Gastroesophageal sphincter (tissue), 4 donors: ENCODE measurements at regions not wholly inside any gene's neighbourhood (a gene's known extent, or its start where the extent isn't known, plus 50 kb on each side); places are given as distances from the start of the nearest gene placed in this dataset.

Source experiments
- ATAC-seq: fragments of 150-250 bp; one replicate; pipeline ENCODE4 v1.9.1; 2016; ENCODE audit warnings: mild to moderate bottlenecking, moderate library complexity
- H3K27ac ChIP-seq, 4 donors: fragments of 200-600 bp; sonication (generic) in 3 of 4; 1 replicate in 3 of 4; 2 replicates in 1 of 4; pipeline ENCODE4 v1.5.1; 2016 to 2019
- H3K27me3 ChIP-seq: fragments of 200-600 bp; sonication (generic); one replicate; pipeline ENCODE4 v1.5.1; 2019
- H3K36me3 ChIP-seq, 2 donors: fragments of 200-600 bp; sonication (generic); one replicate each; pipeline ENCODE4 v1.5.1; 2019; ENCODE audit warnings: control low read depth in 1 of 2
- H3K4me1 ChIP-seq, 3 donors: fragments of 200-600 bp; sonication (generic); 1 replicate in 2 of 3; 2 replicates in 1 of 3; pipeline ENCODE4 v1.5.1; 2016 to 2019; ENCODE audit warnings: control low read depth in 2 of 3
- H3K4me3 ChIP-seq, 2 donors: fragments of 200-600 bp; sonication (generic); one replicate each; pipeline ENCODE4 v1.5.1; 2019; ENCODE audit warnings: mild to moderate bottlenecking in 1 of 2, moderate library complexity in 1 of 2
- H3K9me3 ChIP-seq, 3 donors: fragments of 200-600 bp; sonication (generic); one replicate each; pipeline ENCODE4 v1.5.1; 2017 to 2019; ENCODE audit warnings: control low read depth in 2 of 3
- EP300 ChIP-seq: sonication (generic); formaldehyde crosslinking; IDR thresholded peaks from one replicate; pipeline ENCODE4 v1.6.1; 2017; ENCODE audit warnings: antibody characterized with exemption, mild to moderate bottlenecking
- POLR2A ChIP-seq, 2 donors: fragments of 450-650 bp; IDR thresholded peaks; one replicate each; pipeline ENCODE4 v1.6.1; 2017; ENCODE audit warnings: antibody characterized with exemption in 2 of 2, mild to moderate bottlenecking in 2 of 2, moderate library complexity in 1 of 2
- POLR2AphosphoS5 ChIP-seq: sonication (generic); formaldehyde crosslinking; IDR thresholded peaks from one replicate; pipeline ENCODE4 v1.6.1; 2017; ENCODE audit warnings: antibody characterized with exemption
- WGBS, 2 donors: methylation state at CpG; one replicate each; pipeline ENCODE4 v1.1.5; 2018; ENCODE audit warnings: low coverage in 1 of 2; 5-methylcytosine and 5-hydroxymethylcytosine counted together
- TF ChIP-seq, protein P1 (sequence below), 4 experiments: fragments of 200-600 bp in 2 of 4; fragments of 450-650 bp in 2 of 4; sonication (generic) in 1 of 4; IDR thresholded peaks; one replicate each; pipeline ENCODE4 v1.5.1; 2017 to 2019; ENCODE audit warnings: antibody characterized with exemption in 4 of 4, mild to moderate bottlenecking in 2 of 4, moderate library complexity in 2 of 4

- H3K27ac ChIP-seq: no peak overlapping the region
- H3K36me3 ChIP-seq: no peaks in the 10 kb centered on the region
- WGBS, 2 donors: 0% methylated on average over 1 of the region's 1 CpG
- no peaks in the 10 kb centered on the region for H3K4me1 ChIP-seq
- no peaks in the 10 kb centered on the region for H3K9me3 ChIP-seq
- TF ChIP-seq POLR2AphosphoS5: no peak
- TF ChIP-seq POLR2A (IDR thresholded peaks at IDR 0.05): no peak
- TF ChIP-seq, protein P1, sequence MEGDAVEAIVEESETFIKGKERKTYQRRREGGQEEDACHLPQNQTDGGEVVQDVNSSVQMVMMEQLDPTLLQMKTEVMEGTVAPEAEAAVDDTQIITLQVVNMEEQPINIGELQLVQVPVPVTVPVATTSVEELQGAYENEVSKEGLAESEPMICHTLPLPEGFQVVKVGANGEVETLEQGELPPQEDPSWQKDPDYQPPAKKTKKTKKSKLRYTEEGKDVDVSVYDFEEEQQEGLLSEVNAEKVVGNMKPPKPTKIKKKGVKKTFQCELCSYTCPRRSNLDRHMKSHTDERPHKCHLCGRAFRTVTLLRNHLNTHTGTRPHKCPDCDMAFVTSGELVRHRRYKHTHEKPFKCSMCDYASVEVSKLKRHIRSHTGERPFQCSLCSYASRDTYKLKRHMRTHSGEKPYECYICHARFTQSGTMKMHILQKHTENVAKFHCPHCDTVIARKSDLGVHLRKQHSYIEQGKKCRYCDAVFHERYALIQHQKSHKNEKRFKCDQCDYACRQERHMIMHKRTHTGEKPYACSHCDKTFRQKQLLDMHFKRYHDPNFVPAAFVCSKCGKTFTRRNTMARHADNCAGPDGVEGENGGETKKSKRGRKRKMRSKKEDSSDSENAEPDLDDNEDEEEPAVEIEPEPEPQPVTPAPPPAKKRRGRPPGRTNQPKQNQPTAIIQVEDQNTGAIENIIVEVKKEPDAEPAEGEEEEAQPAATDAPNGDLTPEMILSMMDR (IDR thresholded peaks at IDR 0.05): no peak
- no peak for TF ChIP-seq EP300
- H3K4me3 ChIP-seq: no peak overlapping the region
- no peaks in the 10 kb centered on the region for H3K27me3 ChIP-seq
- ATAC-seq: no peak
These were observed 174.1 kb downstream of the COPRS start for GRCh38 chr17:31684901-31685300.

DNA sequence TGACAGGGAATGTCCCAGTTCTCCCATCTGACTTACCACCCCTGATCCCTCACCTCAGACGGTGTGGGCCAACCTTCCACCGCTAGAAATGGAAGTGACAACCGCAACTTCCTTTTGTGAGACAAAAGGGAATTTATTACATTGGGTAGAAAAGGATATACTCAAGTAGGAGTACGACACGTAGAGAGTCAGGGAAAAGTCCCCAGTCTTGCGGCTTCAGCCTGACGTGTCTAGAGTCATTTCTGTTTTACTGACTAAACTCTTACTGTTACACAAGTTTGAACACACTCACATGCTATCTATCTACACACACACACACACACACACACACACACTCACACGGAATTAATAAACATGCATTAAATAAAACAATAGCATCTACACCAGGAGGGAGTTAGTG is 178.9 kb downstream of the COPRS start:
- no peak for TF ChIP-seq POLR2AphosphoS5
- TF ChIP-seq POLR2A (IDR thresholded peaks at IDR 0.05): no peak
- TF ChIP-seq, protein P1 (IDR thresholded peaks at IDR 0.05): no peak
- no peak for TF ChIP-seq EP300
- WGBS, 2 donors: 87 to 93% methylated on average over 5 to 7 of the region's 8 CpGs
- no peak for ATAC-seq

GRCh38 chr17:31679667-31680066 is 179.4 kb downstream of the COPRS start:
- no peak for ATAC-seq
- no peaks in the 10 kb centered on the region for H3K36me3 ChIP-seq
- H3K27me3 ChIP-seq: no peaks in the 10 kb centered on the region
- WGBS, 2 donors: 90 to 98% methylated on average over 3 to 4 of the region's 5 CpGs
- no peaks in the 10 kb centered on the region for H3K4me1 ChIP-seq
- TF ChIP-seq POLR2AphosphoS5 (no peak), POLR2A (IDR thresholded peaks at IDR 0.05) (no peak), EP300 (no peak)
- TF ChIP-seq, protein P1 (IDR thresholded peaks at IDR 0.05): no peak
- no peaks in the 10 kb centered on the region for H3K9me3 ChIP-seq
- no peak overlapping the region for H3K4me3 ChIP-seq
- no peak overlapping the region for H3K27ac ChIP-seq

More for the DNA sequence above, 178.9 kb downstream of the COPRS start:
- H3K4me3 ChIP-seq: no peak overlapping the region
- no peaks in the 10 kb centered on the region for H3K27me3 ChIP-seq
- H3K27ac ChIP-seq: no peak overlapping the region
- H3K36me3 ChIP-seq: no peaks in the 10 kb centered on the region
- no peaks in the 10 kb centered on the region for H3K4me1 ChIP-seq
- H3K9me3 ChIP-seq: no peaks in the 10 kb centered on the region

GRCh38 chr17:31678431-31678830 is 180.6 kb downstream of the COPRS start:
- Histone ChIP-seq H3K27me3 (no peaks in the 10 kb centered on the region), H3K4me1 (no peaks in the 10 kb centered on the region), H3K36me3 (no peaks in the 10 kb centered on the region), H3K4me3 (no peak overlapping the region), H3K9me3 (no peaks in the 10 kb centered on the region), H3K27ac (no peak overlapping the region)
- TF ChIP-seq EP300: no peak
- TF ChIP-seq POLR2AphosphoS5: no peak
- no peak for TF ChIP-seq POLR2A (IDR thresholded peaks at IDR 0.05)
- TF ChIP-seq, protein P1 (IDR thresholded peaks at IDR 0.05): no peak
- 67 to 90% methylated on average over 1 of the region's 1 CpG for WGBS, 2 donors
- no peak for ATAC-seq

DNA sequence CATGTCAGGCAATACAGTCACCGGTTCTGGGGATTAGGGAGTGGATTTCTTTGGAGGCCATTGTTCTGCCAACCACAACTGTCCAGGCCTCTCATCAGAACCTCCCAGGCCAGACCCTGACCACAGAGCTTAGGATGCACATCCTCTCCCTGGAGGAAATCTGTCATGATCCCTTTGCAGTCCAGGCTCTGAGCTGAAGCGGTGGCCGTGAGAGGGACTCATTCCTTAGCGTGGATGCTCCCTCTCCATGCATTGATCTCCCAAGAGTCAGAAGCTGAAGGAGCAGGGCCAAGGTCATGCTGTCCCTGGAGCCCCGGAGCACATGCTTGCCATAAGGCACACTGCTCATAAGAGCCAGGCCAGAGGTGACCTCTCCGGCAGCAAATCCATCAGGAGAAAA is 181.4 kb downstream of the COPRS start:
- Histone ChIP-seq H3K27ac (no peak overlapping the region), H3K4me3 (no peak overlapping the region), H3K4me1 (no peaks in the 10 kb centered on the region), H3K27me3 (no peaks in the 10 kb centered on the region), H3K9me3 (no peaks in the 10 kb centered on the region), H3K36me3 (no peaks in the 10 kb centered on the region)
- no peak for TF ChIP-seq EP300
- TF ChIP-seq POLR2A (IDR thresholded peaks at IDR 0.05): no peak
- TF ChIP-seq, protein P1 (IDR thresholded peaks at IDR 0.05): no peak
- TF ChIP-seq POLR2AphosphoS5: no peak
- WGBS, 2 donors: 94 to 100% methylated on average over 1 to 2 of the region's 6 CpGs
- ATAC-seq: no peak
